HG03135 (cell line): ENCODE measurements at regions not wholly inside any gene's neighbourhood (a gene's known extent, or its start where the extent isn't known, plus 50 kb on each side); places are given as distances from the start of the nearest gene placed in this dataset.
"Not testable (repeated sequence)": the region's sequence is repeated elsewhere in the genome, so short reads cannot be mapped to it uniquely, and the experiment has no call there.

Experiments
- ATAC-seq: cut with Tn5 transposase; IDR thresholded peaks from one replicate; pipeline ENCODE4 v1.9.1; 2021; ENCODE audit warnings: mild to moderate bottlenecking, moderate library complexity; ENCODE audit not compliant: unreplicated experiment

DNA sequence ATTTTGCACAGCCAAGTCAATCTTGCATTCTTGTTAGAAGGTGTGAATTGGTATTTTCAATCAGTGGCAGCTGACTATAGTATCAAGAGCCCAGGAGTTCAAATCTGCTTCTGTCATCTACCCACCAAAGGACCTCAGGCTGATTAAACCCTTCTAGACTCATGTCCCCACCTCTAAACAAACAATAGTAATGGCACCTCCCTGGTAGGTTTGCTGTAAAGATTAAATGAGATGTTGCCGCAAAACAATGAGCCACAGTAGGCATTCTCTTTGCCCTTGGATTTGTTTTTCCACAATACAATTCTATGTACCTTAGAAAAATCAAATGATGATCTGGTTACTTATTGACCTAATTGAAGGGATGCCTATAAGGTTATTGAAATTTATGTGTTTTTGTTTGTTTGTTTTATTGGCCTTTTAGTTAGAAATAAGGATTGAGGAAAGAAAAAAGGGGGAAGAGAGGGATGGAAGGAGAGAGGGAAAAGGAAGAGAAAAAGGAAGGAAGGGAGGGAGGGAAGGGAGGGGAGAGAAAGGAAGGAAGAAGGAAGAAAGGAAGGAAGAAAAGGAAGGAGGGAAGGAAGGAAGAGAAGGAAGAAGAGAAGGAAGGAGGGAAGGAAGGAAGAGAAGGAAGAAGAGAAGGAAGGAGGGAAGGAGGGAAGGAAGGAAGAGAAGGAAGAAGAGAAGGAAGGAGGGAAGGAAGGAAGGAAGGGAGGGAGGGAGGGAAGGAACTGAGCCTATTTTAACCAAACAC lies 110.7 kb downstream of the ETS2 start:
- ATAC-seq = no peak

DNA sequence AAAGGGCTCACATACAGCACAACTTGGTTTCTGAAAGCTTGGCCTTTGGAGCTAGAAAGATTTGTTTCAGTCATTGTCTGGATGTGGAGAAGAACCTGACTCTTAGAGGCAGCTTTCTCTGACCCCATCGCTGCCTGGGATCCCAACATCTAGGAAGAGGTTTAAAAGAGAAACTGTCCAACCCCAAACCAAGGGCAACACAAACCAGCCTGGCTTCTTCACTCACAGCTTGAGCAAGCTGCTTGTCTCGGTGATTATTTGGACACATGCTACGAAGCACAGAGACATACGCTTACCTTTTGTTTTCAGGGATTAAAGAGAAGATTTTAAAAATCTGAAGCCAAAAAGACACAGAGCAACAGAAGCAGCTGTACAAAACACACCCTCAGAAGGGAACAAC lies 109.8 kb downstream of the ETS2 start:
- no peak for ATAC-seq

GRCh38 chr21:38914528-38915293 lies 109.0 kb downstream of the ETS2 start:
- no peak for ATAC-seq

DNA sequence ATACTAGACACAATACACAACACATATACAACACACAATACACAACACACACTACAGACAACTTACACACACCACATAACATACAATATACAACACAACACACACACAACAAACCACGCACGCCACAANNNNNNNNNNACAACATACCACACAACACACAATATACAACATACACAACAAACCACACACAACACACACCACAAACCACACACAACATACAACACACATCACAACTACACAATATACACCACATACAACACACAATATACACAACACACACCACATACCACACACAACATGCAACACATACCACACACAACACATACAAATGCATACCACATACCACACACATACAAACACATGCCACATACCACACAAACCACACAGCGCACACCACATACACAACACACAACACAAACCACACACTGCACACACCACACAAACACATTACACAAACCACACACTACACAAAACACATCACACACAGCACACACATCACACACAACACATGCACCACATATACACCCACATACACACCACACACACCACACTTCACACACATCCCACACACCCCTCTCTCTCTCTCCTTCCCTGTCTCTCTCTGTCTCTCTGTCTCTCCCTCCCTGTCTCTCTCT lies 108.3 kb downstream of the ETS2 start:
- no peak for ATAC-seq

DNA sequence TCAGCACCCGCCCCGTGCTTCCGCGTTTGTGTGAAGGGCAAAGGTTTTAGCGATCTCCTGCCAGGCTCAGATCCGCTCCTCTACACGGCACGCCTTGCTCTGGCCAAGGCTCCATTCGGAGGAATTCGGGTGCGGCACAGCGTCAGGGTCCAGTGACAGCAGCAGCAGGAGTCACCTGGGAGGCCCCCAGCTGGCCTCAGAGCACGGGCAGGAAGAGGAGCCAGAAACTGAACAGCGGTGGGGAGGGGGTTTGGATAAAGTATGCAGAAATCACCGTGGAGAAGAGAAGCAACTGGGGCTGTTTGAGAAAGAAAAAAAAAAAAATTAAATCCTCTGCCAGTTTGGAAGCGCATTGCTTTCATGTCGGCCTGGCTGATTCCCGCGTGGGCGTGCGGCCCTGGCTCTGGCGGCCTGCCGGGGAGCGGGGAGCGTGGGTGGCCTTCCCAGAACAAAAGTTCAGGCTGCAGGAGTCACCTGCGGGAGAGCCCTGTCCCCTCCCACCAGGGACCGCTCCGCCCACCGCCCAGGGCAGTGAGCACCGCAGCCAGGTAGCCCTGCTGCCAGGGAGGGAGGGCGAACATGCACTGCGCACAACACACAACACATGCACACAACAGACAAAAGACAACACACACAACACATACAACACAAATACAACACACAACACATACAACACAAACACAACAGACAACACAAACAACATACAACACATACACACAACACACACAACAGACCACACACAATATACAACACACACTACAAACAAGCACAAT lies 107.6 kb downstream of the ETS2 start:
- ATAC-seq = no peak

DNA sequence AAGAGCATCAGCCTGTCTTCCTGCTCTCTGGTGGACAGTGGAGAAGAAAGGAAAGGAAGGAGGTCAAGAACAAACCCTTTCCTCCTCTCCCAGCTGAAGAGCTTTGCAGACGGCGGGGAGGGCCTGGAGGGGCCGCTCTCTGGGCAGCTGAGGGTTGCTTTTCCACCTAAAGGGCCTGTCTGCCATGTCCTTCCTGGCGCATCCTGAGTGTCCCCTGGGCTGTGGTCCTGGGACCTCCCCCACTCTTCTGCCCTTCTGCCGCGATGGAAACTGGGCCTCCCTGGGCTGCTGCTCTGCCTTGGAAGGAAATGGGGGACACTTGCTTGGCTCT lies 107.0 kb downstream of the ETS2 start:
- no peak for ATAC-seq

DNA sequence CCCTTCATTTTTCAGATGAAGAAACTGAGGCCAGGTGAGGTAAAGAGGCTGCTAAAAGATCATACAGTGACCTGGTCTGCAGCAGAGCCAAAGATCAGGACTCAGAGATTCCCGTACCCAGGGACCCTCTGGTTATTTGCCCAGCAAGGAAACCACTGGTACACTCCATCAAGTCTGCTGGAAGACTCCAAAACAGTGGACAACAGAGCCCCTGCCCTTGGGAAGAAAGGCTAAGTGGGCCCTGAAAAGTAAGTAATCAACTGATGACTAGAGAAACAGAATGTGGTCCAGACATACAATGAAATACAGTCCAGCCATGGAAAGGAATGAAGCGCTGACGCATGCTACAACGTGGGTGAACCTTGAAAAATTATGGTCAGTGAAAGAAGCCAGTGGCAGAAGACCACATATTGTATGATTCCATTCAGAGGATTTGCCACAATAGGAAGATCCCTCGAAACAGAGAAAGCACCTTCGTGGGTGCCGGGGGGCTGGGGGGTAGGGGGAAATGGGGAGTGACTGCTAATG lies 106.4 kb downstream of the ETS2 start:
- ATAC-seq = no peak

DNA sequence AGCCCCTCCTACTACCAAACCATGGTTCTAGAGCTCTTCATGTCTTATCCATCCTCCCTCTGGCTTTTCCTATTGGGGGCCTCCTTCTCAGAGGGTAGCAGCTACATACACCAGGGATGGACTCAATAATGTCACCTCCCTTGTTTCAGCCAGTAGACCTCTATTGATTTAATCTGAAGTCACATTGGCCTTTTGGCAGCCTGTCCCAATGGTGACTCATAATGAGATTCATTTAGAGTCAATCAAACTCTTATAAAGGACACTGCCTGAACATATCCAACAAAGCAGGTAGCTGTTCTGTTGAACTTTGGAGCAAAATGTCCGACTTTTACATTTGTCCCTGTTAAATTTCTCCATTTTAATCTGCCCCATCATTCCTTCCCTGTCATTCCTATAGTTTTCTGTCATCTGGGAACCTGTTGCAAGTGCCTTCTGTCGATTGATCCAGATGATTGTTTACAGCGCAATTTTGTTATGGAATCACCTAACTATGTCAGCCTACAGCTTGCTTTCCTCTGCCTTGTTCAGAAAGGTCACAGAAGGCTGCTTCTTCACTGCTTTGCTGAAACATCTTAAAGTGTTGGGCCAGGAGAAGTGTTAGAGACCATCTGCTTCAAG lies 105.9 kb downstream of the ETS2 start:
- no peak for ATAC-seq

GRCh38 chr21:38910390-38911067 lies 104.8 kb downstream of the ETS2 start:
- ATAC-seq = no peak

DNA sequence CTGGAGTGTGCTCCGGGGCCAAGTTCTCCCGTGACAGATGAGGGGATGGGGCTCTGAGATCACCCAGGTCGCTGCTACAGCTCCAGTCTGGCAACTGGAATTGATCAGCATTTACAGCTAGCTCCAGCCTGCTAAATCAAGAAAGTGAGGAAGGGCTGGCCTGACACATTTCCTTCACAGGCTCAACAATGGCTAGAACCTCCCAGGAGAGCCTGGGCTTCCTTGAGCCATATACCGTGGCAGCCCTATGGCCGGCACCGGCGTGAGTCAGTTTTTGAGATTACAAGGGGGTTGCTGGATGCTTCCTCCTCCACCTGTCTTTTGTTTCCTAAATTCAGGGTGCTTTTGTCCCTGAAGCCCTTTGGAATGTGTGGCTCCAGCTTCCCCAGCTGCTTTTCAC lies 104.2 kb downstream of the ETS2 start:
- ATAC-seq = no peak

- ATAC-seq = no peak
Observed at GRCh38 chr21:38909109-38909508, 103.4 kb downstream of the ETS2 start.

GRCh38 chr21:38908537-38908936 lies 102.8 kb downstream of the ETS2 start:
- no peak for ATAC-seq

GRCh38 chr21:38905752-38906151 lies 100.0 kb downstream of the ETS2 start:
- no peak for ATAC-seq

DNA sequence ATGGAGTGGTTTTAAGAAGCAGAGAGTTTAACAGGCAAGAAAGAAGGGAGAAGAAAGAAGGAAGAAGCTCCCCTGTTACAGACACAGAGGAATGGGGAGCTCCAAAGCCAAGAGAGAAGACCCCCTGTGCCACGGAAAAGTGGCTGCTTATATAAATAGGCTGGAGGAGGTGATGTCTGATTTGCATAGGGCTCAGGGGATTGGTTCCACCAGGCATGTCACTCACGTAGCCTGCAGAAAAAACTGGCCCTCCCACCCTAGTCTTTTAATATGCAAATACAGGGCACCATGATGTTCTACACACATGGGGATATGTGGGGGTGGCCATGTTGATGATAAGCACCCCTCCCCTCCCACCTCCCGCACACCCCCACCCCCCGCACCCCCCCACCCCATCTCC lies 99.6 kb downstream of the ETS2 start:
- no peak for ATAC-seq

- no peak for ATAC-seq
Observed at GRCh38 chr21:38903690-38904139, 98.0 kb downstream of the ETS2 start.

- ATAC-seq = no peak
Observed at GRCh38 chr21:38902608-38903445, 97.1 kb downstream of the ETS2 start.

- ATAC-seq = no peak
Observed at GRCh38 chr21:38900499-38900898, 94.8 kb downstream of the ETS2 start.

DNA sequence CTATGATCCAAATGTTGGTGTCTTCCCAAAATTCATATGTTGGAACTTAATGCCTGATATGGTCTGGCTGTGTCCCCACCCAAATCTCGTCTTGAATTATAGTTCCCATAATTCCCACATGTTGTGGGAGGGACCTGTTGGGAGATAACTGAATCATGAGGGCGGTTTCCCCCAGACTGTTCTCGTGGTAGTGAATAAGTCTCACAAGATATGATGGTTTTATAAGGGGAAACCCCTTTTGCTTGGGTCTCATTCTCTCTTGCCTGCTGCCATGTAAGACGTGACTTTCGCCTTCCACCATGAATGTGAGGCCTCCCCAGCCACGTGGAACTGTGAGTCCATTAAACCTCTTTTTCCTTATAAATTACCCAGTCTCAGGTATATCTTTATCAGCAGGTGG lies 94.3 kb downstream of the ETS2 start:
- ATAC-seq = not testable (repeated sequence)

GRCh38 chr21:38899277-38899947 lies 93.7 kb downstream of the ETS2 start:
- ATAC-seq = no peak
